HL-60 (cell line): ENCODE measurements at regions not wholly inside any gene's neighbourhood (a gene's known extent, or its start where the extent isn't known, plus 50 kb on each side); places are given as distances from the start of the nearest gene placed in this dataset.

ENCODE experiments used
- DNase-seq, 2 experiments: peaks; one replicate each; pipeline ENCODE4 v3.0.0-alpha.2; 2010 to 2020; ENCODE audit warnings: low read depth in 1 of 2, low spot score in 1 of 2
- H3K27ac ChIP-seq: fragments of 250-450 bp; sonication (Bioruptor Pico); replicated peaks from 2 replicates; pipeline ENCODE4 v1.5.1; 2020; ENCODE audit warnings: mild to moderate bottlenecking, moderate library complexity
- H3K27me3 ChIP-seq: fragments of 250-450 bp; sonication (Bioruptor Pico); 2 replicates; pipeline ENCODE4 v1.5.1; 2021; ENCODE audit warnings: mild to moderate bottlenecking, moderate library complexity; ENCODE audit not compliant: insufficient read depth, poor library complexity, severe bottlenecking
- H3K4me3 ChIP-seq: replicated peaks from 2 replicates; pipeline ENCODE4 v1.5.1; 2011; ENCODE audit warnings: mild to moderate bottlenecking, control low read depth, low read length; ENCODE audit not compliant: insufficient read depth
- CTCF ChIP-seq: IDR thresholded peaks from one replicate; pipeline ENCODE4 v1.5.1; 2011; ENCODE audit warnings: low read length, control low read depth, inconsistent platforms; ENCODE audit not compliant: insufficient read depth
- GABPA ChIP-seq: IDR thresholded peaks from 2 replicates; pipeline ENCODE4 v1.6.1; 2012; ENCODE audit warnings: low read depth
- POLR2AphosphoS5 ChIP-seq: IDR thresholded peaks from 2 replicates; pipeline ENCODE4 v1.6.1; 2012; ENCODE audit warnings: low read depth
- REST ChIP-seq: IDR thresholded peaks from 2 replicates; pipeline ENCODE4 v1.6.1; 2012; ENCODE audit warnings: low read depth; ENCODE audit not compliant: insufficient replicate concordance
- SPI1 ChIP-seq: IDR thresholded peaks from 2 replicates; pipeline ENCODE4 v1.6.1; 2012; ENCODE audit warnings: low read depth, mild to moderate bottlenecking, borderline replicate concordance

GRCh38 chr1:5408401-5408800 lies 583.8 kb downstream of the NPHP4 start:
- TF ChIP-seq SPI1 (no peak), CTCF (no peak), POLR2AphosphoS5 (no peak), REST (no peak)
- no peak overlapping the region for H3K4me3 ChIP-seq
- no peak overlapping the region for H3K27ac ChIP-seq
- no peaks in the 10 kb centered on the region for H3K27me3 ChIP-seq
- no peak for DNase-seq

GRCh38 chr1:5405263-5405662 lies 587.0 kb downstream of the NPHP4 start:
- Histone ChIP-seq H3K27me3 (no peaks in the 10 kb centered on the region), H3K27ac (no peak overlapping the region), H3K4me3 (no peak overlapping the region)
- no peak for DNase-seq
- no peak for TF ChIP-seq CTCF
- TF ChIP-seq POLR2AphosphoS5: no peak
- TF ChIP-seq GABPA: no peak

GRCh38 chr1:5404412-5405203 lies 587.6 kb downstream of the NPHP4 start:
- no peak for TF ChIP-seq GABPA
- no peak for TF ChIP-seq REST
- TF ChIP-seq POLR2AphosphoS5: no peak
- TF ChIP-seq SPI1: no peak
- TF ChIP-seq CTCF: no peak
- Histone ChIP-seq H3K27me3 (no peaks in the 10 kb centered on the region), H3K27ac (no peak overlapping the region), H3K4me3 (no peak overlapping the region)
- DNase-seq: no peak

DNA sequence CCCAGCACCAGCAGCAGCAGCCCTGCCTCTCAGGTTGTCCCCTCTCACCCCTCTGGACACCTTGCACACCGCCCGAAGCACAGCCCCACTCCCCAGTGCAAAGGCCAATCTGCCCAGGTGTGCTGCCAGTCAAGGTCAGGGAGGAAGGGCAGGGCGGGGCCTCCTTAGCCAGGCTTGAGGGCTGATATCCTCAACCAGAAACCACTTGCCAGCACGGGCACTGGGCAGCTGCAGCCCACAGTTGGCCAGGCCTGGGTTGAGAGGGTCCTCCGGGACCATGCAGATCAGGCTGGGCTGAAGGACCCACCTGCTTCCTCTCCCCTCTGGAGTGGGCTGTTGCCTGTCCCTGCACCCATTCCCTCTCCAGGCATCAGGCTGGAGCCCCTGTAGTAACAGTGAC lies 588.3 kb downstream of the NPHP4 start:
- Histone ChIP-seq H3K27me3 (no peaks in the 10 kb centered on the region), H3K27ac (no peak overlapping the region), H3K4me3 (no peak overlapping the region)
- no peak for DNase-seq
- TF ChIP-seq REST (no peak), SPI1 (no peak), CTCF (no peak), GABPA (no peak), POLR2AphosphoS5 (no peak)
